ENCODE measurements at regions not wholly inside any gene's neighbourhood (a gene's known extent, or its start where the extent isn't known, plus 50 kb on each side); places are given as distances from the start of the nearest gene placed in this dataset.
"Not testable (repeated sequence)": the region's sequence is repeated elsewhere in the genome, so short reads cannot be mapped to it uniquely, and the experiment has no call there.

DNA sequence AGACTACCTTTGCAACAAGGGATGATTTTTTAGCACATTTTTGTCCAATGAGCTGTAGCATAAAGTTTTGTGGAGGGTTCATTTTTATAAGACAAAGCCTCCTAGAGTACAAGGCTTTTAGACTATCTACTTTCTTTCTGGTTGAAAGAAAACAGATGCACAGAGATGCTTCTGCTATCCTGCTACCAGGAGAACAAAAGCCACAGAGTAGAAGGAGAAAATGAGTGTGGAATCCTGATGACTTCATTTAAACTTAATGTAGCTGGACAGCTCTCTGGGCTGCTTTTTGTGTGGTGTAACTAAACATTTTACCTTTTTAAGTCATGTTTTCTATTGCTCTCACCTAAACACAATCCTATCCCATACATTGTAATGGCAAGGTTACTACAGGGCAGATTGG lies 1009.4 kb downstream of the TLE1 start:
- no peak overlapping the region for H3K4me3 ChIP-seq (ENCODE audit: low read depth, low read length)
- DNase-seq (ENCODE audit: low read depth), result no peak

DNA sequence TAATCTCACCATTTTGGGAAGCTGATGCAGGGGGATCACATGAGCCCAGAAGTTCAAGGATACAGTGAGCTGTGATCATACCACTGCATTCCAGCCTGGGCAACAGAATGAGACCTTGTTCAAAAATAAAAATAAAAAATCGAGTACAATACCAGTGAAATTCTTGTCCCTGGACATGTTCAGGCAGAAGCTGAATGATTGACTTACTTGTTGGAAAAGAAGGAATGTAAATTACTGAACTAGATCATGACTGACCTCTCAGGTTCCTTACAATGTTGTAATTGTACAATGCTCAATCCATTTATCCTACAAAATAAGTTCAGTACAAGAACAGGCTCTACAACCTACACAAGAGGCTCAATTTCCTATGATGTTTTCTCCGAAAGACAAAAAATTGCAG lies 1010.4 kb downstream of the TLE1 start:
- DNase-seq (ENCODE audit: low read depth), result no peak
- H3K4me3 ChIP-seq (ENCODE audit: low read depth, low read length), result no peak overlapping the region

DNA sequence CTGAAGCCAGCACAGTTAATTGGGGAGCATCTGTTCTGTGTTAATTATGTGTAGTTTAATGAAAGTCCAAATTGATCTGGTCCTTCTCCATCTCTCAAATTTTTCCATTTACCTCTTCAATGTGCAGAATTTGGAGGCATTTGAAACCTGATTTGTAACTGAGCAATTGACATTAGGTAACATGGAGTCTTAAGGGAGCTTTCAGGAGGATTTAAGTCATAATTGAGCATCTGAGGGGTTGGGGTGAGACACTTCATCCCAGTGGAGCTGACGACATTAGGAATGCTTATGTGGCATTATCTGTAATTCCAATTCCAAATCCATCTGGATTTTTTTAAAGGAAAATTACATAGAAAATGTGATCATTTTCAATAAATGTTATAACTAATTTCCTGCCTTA lies 1015.9 kb downstream of the TLE1 start:
- DNase-seq (ENCODE audit: low read depth), result no peak
- no peak overlapping the region for H3K4me3 ChIP-seq (ENCODE audit: low read depth, low read length)

DNA sequence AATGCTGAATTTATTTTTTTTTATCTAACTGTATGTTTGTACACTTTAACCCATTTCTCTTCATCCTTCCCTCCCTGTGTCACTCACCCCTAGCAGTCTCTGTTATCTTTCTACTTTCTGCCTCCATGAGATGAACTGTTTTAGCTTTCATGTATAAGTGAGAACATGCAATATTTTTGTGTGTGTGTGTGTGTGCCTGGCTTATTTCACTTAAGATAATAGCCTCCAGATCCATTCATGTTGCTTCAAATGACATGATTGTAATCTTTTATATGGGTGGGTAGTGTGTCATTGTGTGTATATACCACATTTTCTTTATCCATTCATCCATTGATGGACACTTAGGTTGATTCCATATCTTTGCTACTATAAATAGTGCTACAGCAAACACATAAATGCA lies 1023.9 kb downstream of the TLE1 start:
- no peak for DNase-seq (ENCODE audit: low read depth)
- no peak overlapping the region for H3K4me3 ChIP-seq (ENCODE audit: low read depth, low read length)

DNA sequence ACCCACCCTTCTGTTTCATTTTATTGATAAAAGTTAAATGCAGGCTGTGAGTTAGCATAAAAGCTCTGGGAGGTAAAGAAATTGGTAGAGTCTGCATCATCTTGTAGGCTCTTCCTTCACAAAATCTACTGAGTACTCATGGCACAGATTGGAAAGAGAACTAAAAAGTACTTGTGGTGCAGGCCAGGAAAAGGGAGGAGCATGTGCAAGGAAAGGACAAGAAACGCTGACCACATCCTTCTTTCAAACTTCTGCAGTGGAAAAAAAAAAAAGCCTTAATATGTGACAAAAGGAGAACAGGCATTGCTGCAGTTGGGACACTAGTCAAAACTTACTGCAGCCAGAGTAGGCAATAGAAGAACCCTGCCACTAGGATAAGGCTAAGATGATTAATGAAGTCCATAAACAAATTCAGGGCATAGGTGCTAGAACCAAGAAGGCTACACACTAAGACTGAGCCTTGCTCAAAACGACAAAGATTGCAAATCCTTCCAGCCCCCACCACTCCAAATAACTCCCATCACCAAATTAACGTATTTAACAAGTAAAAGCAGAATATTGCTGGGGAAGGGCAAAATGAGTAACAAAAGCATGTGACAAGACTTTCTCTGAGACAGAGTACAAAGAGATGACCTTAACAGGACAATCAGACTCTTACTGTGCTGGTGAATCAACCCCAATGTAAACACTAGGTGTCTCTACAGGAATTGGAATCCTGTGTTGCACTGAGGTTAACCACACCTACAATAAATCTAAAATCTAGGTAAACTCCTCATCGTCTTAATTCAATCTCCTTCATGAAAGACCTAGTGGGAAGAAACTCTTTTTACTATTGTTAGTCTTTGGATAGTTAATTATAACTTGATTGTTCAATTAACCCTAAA lies 1024.8 kb downstream of the TLE1 start:
- DNase-seq (ENCODE audit: low read depth), result no peak
- no peak overlapping the region for H3K4me3 ChIP-seq (ENCODE audit: low read depth, low read length)

DNA sequence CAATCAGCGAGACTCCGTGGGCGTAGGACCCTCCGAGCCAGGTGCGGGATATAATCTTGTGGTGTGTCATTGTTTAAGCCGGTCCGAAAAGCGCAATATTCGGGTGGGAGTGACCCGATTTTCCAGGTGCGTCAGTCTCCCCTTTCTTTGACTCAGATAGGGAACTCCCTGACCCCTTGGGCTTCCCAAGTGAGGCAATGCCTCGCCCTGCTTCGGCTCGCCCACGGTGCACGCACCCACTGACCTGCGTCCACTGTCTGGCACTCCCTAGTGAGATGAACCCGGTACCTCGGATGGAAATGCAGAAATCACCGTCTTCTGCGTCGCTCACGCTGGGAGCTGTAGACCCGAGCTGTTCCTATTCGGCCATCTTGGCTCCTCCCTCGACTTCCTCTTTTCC lies 1029.6 kb downstream of the TLE1 start:
- not testable (repeated sequence) for DNase-seq (ENCODE audit: low read depth); H3K4me3 ChIP-seq (ENCODE audit: low read depth, low read length)

DNA sequence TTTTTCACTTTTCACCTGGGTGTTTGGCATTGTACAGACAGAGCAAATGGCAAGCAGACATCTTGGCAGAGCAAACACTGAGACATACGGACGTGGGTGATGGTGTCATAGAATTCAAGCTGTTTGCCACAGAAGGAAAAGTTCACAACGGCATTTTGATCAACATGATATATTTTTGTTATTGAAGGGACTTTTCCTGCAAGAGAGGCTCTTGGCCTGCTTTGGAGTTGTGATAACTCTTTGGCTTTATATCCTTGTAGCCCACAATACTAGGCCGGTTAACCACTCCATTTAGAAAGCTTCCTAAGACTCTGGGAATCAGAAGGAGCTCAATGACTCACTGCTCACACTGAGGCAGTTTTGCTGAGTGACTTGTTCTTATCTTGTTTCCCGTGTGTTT lies 1038.3 kb downstream of the TLE1 start:
- H3K4me3 ChIP-seq (ENCODE audit: low read depth, low read length), result no peak overlapping the region
- peak; percentile 14 for DNase-seq (ENCODE audit: low read depth)

DNA sequence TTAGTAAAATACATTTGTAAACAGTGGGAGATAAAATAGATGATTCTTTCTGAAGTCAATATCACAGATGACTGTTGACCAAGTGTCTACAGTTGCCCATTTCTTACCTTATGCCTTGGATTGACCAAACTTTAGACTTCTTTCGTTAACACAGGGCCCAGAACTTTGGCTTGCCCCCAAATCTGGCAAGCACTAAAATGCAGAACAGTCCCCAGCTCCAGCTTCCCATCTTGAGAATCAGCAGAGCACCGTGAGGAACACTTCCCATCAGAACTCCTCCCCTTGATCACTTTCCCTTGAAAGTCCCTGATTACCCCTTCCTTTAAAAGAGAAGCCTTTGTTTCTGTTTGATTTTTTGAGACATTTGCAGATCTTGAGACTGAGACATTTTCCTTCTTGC lies 1039.9 kb downstream of the TLE1 start:
- no peak overlapping the region for H3K4me3 ChIP-seq (ENCODE audit: low read depth, low read length)

DNA sequence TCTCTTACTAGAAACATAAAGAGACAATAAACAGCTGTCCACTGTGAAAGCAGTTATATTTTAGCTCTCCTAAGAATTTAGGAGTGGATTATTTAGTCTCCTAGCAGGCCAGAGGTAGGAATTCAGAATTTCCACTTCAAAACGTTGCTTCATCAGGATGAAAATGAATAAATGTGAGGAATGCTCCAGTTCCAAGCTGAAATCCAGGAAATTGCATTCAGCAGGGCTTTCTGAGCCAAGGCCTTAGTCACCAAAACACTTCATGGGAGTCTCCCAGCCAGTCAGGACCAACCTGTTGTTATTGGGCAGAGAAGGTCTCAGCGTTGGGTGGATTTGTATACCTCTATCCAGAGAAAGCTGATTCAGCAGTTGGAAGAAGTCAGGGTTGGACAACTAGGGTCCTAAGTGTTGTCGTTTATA lies 1040.3 kb downstream of the TLE1 start:
- H3K4me3 ChIP-seq (ENCODE audit: low read depth, low read length), result no peak overlapping the region
- DNase-seq (ENCODE audit: low read depth), result peak; percentile 67

More for the DNA sequence above, 1039.9 kb downstream of the TLE1 start:
- no peak for DNase-seq (ENCODE audit: low read depth)

DNA sequence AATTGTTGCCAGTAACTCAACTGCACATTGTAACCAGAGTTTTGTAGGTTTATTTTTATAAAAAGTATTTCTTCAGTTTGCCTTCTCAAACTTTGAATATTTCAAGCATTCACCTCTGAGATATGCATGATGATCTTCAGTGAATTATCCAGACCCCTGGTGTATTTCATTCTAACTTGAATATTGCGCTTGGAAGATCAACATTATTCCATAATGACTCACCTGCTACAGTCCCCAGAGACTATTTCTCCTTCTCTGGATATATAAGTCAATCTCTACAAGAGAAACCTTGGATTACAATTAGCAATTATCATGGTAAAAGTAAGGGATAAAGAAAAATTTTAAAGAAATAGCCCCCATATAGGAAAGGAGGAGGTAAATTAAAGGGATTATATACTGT lies 1041.0 kb downstream of the TLE1 start:
- DNase-seq (ENCODE audit: low read depth), result peak; percentile 59

DNA sequence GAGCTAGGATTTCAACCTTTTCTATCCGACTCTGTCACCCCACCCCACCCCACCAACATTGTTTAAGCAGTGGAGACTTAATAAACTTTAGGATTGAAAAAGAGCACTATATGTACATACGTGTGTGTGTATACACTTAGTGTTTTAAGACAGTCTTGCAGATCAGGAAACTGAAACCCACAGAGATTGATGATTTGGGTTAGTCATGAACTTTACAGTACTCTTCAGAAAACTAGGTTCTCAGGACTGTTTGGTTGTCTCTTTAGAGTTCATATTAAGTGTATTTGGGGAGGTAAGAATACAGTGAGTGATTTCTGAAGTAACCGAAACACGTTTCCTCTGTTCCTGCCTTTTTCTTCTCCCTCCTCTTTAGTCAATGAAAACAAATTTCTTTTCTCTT lies 1043.1 kb downstream of the TLE1 start:
- no peak overlapping the region for H3K4me3 ChIP-seq (ENCODE audit: low read depth, low read length)
- DNase-seq (ENCODE audit: low read depth), result no peak

More for the DNA sequence above, 1041.0 kb downstream of the TLE1 start:
- no peak overlapping the region for H3K4me3 ChIP-seq (ENCODE audit: low read depth, low read length)

DNA sequence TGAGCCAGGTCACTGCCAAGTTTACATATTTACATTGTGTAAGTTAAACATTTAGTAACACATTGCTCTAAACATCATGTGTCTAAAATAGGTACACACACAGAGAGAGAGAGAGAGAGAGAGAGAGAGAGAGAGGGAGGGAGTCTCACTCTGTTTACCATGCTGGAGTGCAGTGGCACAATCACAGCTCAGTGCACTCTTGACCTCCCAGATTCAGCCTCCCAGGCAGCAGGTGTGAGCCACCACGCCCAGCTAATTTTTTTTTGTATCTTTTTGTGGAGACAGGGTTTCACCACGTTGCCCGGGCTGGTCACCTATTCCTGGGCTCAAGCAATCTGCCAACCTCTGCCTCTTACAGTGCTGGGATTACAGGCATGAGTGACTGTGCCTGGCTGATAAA lies 1045.3 kb downstream of the TLE1 start:
- no peak overlapping the region for H3K4me3 ChIP-seq (ENCODE audit: low read depth, low read length)
- no peak for DNase-seq (ENCODE audit: low read depth)

DNA sequence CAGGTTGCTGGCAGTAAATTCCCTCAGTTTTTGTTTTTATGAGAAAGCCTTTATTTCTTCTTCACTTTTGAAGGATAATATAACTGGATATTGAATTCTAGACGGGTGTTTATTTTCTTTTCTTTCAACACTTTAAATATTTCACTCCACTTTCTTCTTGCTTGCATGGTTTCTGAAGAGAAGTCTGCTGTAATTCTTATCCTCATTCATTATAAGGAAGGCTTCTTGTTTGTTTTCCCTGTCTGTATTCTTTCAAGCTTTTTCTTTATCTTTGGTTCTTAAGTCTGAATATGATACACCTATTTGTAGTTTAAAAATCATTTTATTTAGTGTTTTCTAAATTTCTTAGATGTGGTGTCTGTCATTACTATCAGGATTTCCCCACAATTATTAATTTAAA lies 1054.3 kb downstream of the TLE1 start:
- H3K4me3 ChIP-seq (ENCODE audit: low read depth, low read length), result no peak overlapping the region
- no peak for DNase-seq (ENCODE audit: low read depth)

DNA sequence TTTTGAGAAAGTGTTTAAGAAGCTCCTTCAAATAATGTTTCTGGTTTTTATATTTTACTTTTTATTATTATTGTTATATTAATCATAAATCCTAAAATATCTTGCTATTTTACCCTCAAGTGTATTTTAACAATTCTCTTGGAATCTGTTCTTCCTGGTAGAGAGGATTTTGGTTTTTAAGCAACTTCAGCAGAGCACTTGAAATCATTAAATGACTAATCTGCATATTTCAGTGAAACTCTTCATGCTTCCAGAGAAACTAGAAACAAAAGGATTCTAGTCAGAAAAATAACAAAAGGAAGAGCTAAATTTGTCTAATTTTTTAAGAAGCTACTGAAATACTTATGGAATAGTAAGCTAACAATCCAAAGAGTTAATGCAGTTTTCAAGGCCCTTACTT lies 1057.3 kb downstream of the TLE1 start:
- no peak overlapping the region for H3K4me3 ChIP-seq (ENCODE audit: low read depth, low read length)
- no peak for DNase-seq (ENCODE audit: low read depth)

DNA sequence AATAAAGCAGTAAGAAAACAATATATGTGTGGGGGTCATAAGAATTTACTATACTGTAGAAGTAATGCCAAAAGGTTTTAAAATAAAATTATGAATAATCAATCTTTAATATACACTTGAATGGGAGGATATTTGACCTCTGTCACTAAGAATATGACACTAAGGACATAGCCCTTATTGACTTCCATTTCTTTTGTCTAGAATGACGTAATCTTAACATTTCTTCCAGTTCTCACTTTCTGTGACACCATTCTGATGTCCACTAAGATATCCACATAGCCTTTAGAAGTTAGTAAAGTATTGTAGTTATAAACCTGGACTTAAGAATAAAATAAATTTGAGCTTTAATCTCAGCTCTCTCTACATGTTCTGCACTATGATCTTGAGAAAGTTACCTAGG lies 1050.7 kb downstream of the TLE4 start:
- H3K4me3 ChIP-seq (ENCODE audit: low read depth, low read length), result no peak overlapping the region
- DNase-seq (ENCODE audit: low read depth), result no peak

DNA sequence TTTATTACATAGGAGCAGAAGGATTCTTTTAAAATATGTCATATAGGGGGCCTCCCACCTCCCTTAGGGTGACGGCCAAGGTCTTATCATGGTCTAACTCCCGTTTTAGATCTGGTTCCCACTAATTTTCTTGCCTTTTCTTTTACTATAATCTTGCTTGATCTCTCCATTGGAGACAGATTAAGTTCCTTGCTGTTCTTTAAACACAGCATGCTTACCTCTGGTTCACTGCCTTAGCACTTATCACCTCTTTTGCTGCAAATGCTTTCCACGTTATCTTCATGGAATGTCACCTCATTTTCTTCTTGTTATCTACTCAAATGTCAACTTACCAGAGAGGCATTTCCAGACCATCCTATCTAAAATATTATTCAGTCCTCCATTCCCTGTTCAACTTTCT lies 1047.6 kb downstream of the TLE4 start:
- DNase-seq (ENCODE audit: low read depth), result no peak

DNA sequence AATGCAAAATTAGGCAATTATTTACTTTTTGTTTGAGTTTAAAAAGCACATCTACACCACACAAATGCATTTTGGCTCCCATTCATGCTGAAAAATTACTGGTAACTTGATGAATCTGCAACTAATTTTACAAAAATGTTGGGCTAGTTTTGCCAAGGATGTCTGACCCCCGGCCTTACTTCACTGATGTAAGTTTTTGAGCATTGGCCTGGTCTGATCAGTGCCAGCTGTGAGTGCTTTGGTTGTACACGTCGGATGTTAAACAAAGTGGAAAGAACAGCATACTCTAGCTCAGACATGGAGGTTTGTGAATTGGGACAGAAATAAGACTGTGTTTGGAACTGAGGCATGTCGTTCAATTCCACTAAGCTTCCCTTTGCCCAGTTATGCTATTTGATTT lies 1044.2 kb downstream of the TLE4 start:
- no peak overlapping the region for H3K4me3 ChIP-seq (ENCODE audit: low read depth, low read length)
- DNase-seq (ENCODE audit: low read depth), result peak; percentile 8

More for the DNA sequence above, 1047.6 kb downstream of the TLE4 start:
- no peak overlapping the region for H3K4me3 ChIP-seq (ENCODE audit: low read depth, low read length)

DNA sequence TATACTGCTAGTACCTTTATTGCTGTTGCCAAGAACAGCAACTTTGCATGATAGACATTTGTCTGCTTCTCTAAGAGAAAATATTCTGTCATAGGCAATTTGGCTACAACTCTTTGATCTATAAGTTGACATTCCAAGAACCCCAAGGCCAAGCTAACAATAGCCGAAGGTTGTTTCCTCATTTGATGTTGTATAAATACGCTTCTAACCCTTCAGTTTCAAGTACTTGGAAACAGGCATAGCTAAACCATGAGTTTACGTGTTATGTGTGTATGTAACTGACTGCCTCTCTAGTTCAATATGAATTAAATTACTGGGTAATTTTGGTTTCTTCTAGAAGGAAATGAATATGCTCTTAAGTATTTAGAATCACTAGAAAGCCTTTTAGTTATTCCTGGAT lies 1034.0 kb downstream of the TLE4 start:
- DNase-seq (ENCODE audit: low read depth), result no peak
- H3K4me3 ChIP-seq (ENCODE audit: low read depth, low read length), result no peak overlapping the region

DNA sequence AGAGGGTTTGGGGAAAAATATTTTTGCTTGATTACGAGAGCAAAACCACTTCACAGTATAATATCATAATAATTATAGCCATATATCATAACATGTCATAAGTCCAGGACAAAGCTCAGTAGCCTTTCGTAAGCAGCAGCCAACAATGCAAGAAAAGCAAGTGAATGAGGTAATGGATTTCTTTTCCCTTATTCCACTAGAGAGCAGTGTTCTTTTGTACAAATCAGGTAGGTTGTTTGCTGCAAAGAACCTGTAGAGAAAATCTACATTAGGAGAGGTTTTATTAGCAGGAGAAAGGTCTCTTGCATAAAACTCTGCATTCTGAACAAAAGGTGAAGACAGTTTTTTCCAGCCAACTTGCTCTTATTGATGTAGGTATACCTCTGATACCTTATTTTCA lies 1033.4 kb downstream of the TLE4 start:
- no peak overlapping the region for H3K4me3 ChIP-seq (ENCODE audit: low read depth, low read length)
- DNase-seq (ENCODE audit: low read depth), result peak; percentile 14

DNA sequence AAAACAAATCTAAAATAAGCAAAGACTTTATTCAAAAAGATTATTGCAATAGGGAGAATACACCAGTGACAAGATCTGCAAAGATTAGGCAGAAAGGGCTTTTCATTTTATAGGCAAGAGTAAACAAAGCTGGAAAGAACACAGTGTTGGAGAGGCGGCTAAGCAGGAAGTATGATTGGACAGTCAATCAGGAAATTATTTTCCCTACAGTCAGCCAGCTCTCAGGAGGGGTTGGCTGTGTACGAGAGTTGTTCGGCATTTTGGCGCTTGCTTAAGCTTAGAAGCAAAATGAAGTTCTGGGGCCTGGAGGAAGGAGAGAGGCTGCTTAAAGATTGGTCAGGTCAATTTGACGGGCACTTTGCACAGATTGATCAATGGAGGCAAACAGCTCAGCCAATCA lies 1030.5 kb downstream of the TLE4 start:
- DNase-seq (ENCODE audit: low read depth), result no peak
- H3K4me3 ChIP-seq (ENCODE audit: low read depth, low read length), result no peak overlapping the region

DNA sequence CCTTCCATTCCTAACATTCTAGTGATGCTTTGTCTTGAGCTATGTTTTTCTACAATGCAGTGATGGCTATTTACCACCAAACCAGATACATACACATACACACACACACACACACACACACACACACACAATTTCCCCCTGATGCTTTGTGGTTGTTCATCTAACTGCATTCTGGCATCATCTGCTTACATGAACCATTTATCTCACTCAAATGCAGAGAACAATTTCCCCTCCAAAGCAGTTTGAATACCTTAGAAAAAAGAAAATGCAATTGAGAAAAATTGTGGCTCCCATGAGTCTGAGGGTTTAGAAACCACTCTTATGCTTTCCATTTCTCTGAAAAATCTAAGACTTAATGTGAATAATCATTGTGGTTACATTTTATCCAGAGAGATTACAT lies 1024.8 kb downstream of the TLE4 start:
- DNase-seq (ENCODE audit: low read depth), result no peak
- H3K4me3 ChIP-seq (ENCODE audit: low read depth, low read length), result no peak overlapping the region

All from skeletal muscle cell (primary cell).